ENCODE measurements at regions not wholly inside any gene's neighbourhood (a gene's known extent, or its start where the extent isn't known, plus 50 kb on each side); places are given as distances from the start of the nearest gene placed in this dataset.

DNA sequence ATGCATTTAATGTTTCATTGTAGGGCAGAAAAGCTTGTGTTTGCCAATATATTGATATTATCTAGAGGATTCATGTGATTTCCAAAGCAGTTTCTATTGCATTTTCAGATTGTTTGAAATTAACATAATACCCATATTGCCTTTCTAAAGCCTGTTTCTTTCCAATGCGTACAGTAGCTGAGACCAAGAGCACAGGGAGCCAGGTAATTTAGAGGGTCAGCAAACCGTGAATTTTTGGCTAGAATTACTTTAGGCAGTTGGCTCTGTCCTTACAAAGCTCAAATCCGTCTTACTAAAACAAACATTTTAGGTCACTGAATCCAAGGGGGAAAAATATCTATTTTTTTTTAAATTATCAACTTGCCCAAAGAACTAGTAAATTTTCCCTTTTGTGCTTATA is 604.9 kb upstream of the ADARB2 start:
- Histone ChIP-seq H4K20me1 (ENCODE audit: insufficient read depth, low read length) (no peaks in the 10 kb centered on the region), H3K79me1 (ENCODE audit: low read depth in 1 of 2, low read length in 2 of 2) (no peaks in the 10 kb centered on the region), H3K4me3 (ENCODE audit: insufficient read depth, low read depth, low read length) (no peak overlapping the region), H4K8ac (ENCODE audit: low read depth in 2 of 2, low read length in 2 of 2) (no peak overlapping the region), H3K9me3 (ENCODE audit: control insufficient read depth, insufficient read depth, low read length) (peaks cover 7% of the 10 kb centered on the region), H4K91ac (ENCODE audit: insufficient read depth, low read depth, low read length) (no peak overlapping the region), H2AK5ac (ENCODE audit: low read depth, low read length) (no peak overlapping the region), H3K4ac (ENCODE audit: low read depth, low read length) (no peak overlapping the region), H2BK120ac (ENCODE audit: low read depth, low read length) (no peak overlapping the region), H2BK15ac (ENCODE audit: low read depth, low read length) (no peak overlapping the region), H2BK5ac (ENCODE audit: low read depth, low read length, poor library complexity, severe bottlenecking) (no peak overlapping the region), H3K36me3 (ENCODE audit: control insufficient read depth, insufficient read depth, low read length) (no peaks in the 10 kb centered on the region), H3K27ac (ENCODE audit: insufficient read depth, low read length) (no peak overlapping the region), H3K23ac (ENCODE audit: low read depth, low read length) (no peak overlapping the region), H2BK20ac (ENCODE audit: low read depth, low read length) (no peak overlapping the region), H3K27me3 (ENCODE audit: control insufficient read depth, insufficient read depth, low read length) (no peaks in the 10 kb centered on the region), H3K18ac (ENCODE audit: low read depth, low read length) (no peak overlapping the region), H2AK9ac (replicated peaks; ENCODE audit: low read depth, low read length, poor library complexity) (no peak overlapping the region), H3K56ac (ENCODE audit: extremely low read depth, insufficient read depth, low read length) (no peak overlapping the region), H3K9ac (ENCODE audit: low read depth, low read length) (no peak overlapping the region), H3K9me1 (ENCODE audit: insufficient read depth, low read length) (no peaks in the 10 kb centered on the region), H3K4me2 (ENCODE audit: low read depth, low read length) (no peak overlapping the region), H3K14ac (replicated peaks; ENCODE audit: low read depth, low read length) (no peak overlapping the region), H3K4me1 (ENCODE audit: control insufficient read depth, insufficient read depth, low read length) (no peaks in the 10 kb centered on the region), H2AFZ (replicated peaks; ENCODE audit: low read length, poor library complexity) (no peak overlapping the region), H4K5ac (ENCODE audit: low read depth, low read length) (no peak overlapping the region)
- intact Hi-C loops (cut with micrococcal nuclease) = no loop called here
- no TSS peak for BruUV-seq (replicated peaks)
- DNase-seq (no peak), ATAC-seq (ENCODE audit: low read depth) (no peak)
- ChIA-PET POLR2A (ENCODE audit: unreplicated experiment) (no interaction called here), CTCF (no interaction called here)
- dilution Hi-C loops (cut with HindIII; ENCODE audit: low sequenced_read_pairs, unreplicated experiment) = no loop called here
- WGBS, 2 experiments (ENCODE audit: extremely low coverage in 2 of 2, insufficient read length in 1 of 2) = no CpG with 5 or more reads among the region's 3 CpGs
- in situ Hi-C loops (cut with MboI; ENCODE audit: low sequenced_read_pairs) = no loop called here
- TF ChIP-seq MXI1 (IDR thresholded peaks at IDR 0.05; ENCODE audit: borderline replicate concordance, low read depth, low read length) (no peak), NFE2L2 (IDR thresholded peaks at IDR 0.05; ENCODE audit: low read depth, low read length) (no peak), FOS (IDR thresholded peaks at IDR 0.05; ENCODE audit: low read depth, low read length) (no peak), MAZ (IDR thresholded peaks at IDR 0.05; ENCODE audit: borderline replicate concordance, low read depth, low read length) (no peak), SMC3 (IDR thresholded peaks at IDR 0.05; ENCODE audit: low read depth, low read length) (no peak), RFX5 (IDR thresholded peaks at IDR 0.05; ENCODE audit: low read depth, low read length) (no peak), CHD1 (IDR thresholded peaks at IDR 0.05; ENCODE audit: low read depth, low read length) (no peak), MAFK (IDR thresholded peaks at IDR 0.05; ENCODE audit: low read depth, low read length) (no peak), RAD21 (IDR thresholded peaks at IDR 0.05; ENCODE audit: low read length) (no peak), CEBPB (IDR thresholded peaks at IDR 0.05; ENCODE audit: low read depth, low read length) (no peak), RCOR1 (IDR thresholded peaks at IDR 0.05; ENCODE audit: insufficient replicate concordance, low read length) (no peak), BHLHE40 (IDR thresholded peaks at IDR 0.05; ENCODE audit: low read depth, low read length) (no peak), POLR2A (IDR thresholded peaks at IDR 0.05; ENCODE audit: low read depth, low read length) (no peak)
- TF ChIP-seq, protein P1, sequence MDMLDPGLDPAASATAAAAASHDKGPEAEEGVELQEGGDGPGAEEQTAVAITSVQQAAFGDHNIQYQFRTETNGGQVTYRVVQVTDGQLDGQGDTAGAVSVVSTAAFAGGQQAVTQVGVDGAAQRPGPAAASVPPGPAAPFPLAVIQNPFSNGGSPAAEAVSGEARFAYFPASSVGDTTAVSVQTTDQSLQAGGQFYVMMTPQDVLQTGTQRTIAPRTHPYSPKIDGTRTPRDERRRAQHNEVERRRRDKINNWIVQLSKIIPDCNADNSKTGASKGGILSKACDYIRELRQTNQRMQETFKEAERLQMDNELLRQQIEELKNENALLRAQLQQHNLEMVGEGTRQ (IDR thresholded peaks at IDR 0.05; ENCODE audit: low read depth, low read length) = no peak
- TF ChIP-seq, protein P2, sequence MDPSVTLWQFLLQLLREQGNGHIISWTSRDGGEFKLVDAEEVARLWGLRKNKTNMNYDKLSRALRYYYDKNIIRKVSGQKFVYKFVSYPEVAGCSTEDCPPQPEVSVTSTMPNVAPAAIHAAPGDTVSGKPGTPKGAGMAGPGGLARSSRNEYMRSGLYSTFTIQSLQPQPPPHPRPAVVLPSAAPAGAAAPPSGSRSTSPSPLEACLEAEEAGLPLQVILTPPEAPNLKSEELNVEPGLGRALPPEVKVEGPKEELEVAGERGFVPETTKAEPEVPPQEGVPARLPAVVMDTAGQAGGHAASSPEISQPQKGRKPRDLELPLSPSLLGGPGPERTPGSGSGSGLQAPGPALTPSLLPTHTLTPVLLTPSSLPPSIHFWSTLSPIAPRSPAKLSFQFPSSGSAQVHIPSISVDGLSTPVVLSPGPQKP (IDR thresholded peaks at IDR 0.05; ENCODE audit: borderline replicate concordance, low read depth, low read length) = no peak
- TF ChIP-seq, protein P3, sequence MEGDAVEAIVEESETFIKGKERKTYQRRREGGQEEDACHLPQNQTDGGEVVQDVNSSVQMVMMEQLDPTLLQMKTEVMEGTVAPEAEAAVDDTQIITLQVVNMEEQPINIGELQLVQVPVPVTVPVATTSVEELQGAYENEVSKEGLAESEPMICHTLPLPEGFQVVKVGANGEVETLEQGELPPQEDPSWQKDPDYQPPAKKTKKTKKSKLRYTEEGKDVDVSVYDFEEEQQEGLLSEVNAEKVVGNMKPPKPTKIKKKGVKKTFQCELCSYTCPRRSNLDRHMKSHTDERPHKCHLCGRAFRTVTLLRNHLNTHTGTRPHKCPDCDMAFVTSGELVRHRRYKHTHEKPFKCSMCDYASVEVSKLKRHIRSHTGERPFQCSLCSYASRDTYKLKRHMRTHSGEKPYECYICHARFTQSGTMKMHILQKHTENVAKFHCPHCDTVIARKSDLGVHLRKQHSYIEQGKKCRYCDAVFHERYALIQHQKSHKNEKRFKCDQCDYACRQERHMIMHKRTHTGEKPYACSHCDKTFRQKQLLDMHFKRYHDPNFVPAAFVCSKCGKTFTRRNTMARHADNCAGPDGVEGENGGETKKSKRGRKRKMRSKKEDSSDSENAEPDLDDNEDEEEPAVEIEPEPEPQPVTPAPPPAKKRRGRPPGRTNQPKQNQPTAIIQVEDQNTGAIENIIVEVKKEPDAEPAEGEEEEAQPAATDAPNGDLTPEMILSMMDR (conservative IDR thresholded peaks at IDR 0.05; ENCODE audit: low read depth, low read length) = no peak
